ENCODE measurements at regions not wholly inside any gene's neighbourhood (a gene's known extent, or its start where the extent isn't known, plus 50 kb on each side); places are given as distances from the start of the nearest gene placed in this dataset.

DNA sequence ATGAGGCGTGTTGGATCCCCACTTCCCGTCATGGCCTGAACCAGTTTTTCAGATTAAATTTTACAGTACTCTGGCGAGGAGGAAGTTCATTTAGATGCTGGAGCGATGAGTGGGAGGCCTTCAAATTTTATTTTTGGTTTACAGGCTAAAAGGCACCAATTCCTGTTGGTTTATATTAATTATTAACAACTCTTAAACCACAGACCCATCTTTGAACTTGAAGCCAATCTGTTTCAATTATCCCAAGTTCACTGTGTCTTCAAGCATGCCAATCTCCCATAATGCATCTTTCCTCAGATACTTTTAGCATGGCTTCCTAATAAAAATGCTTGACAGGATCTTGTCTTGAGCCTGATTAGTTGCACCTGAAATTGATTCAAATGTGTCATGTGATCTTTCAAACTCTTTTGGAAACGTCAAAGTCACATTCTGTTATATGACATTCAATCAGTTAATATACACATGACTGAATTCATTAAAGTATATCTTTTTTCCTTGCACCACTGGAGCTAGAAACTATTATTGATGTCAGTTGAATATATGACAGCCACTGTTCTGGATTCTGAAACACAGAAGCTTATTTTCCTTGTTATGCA, 641.7 kb upstream of the TMEM132C start:
- no peaks in the 10 kb centered on the region for H3K9me3 Mint-ChIP-seq

More for the DNA sequence above, 641.7 kb upstream of the TMEM132C start:
- no peak for DNase-seq
- no peaks in the 10 kb centered on the region for H3K79me2 ChIP-seq (ENCODE audit: insufficient read depth, low read length)
- H3K4me1 ChIP-seq (ENCODE audit: insufficient read depth, low read length), result peaks cover 4% of the 10 kb centered on the region; the same call in 1 of the 2 replicates
- H3K79me1 ChIP-seq (ENCODE audit: insufficient read depth, low read depth, low read length, poor library complexity, severe bottlenecking), result no peaks in the 10 kb centered on the region
- no peak overlapping the region for H3K23ac ChIP-seq (ENCODE audit: insufficient read length, low read depth, low read length)
- H3K9ac ChIP-seq (ENCODE audit: extremely low read depth, insufficient read length, low read length), result no peak overlapping the region
- no peak overlapping the region for H4K5ac ChIP-seq (ENCODE audit: insufficient read length, low read depth, low read length)
- H2BK5ac ChIP-seq (ENCODE audit: insufficient read length, low read length), result no peak overlapping the region
- H2BK20ac ChIP-seq (ENCODE audit: low read depth, low read length, poor library complexity, severe bottlenecking), result no peak overlapping the region
- no peak overlapping the region for H3K4me2 ChIP-seq (ENCODE audit: insufficient read depth, insufficient read length, low read length)
- H3K9me3 ChIP-seq (ENCODE audit: control insufficient read depth, low read depth, low read length), result no peaks in the 10 kb centered on the region
- no peak overlapping the region for H2AK5ac ChIP-seq (ENCODE audit: insufficient read length, low read length)
- Mint-ChIP-seq H3K4me3 (no peak overlapping the region), H3K36me3 (ENCODE audit: insufficient read depth in 1 of 3, low read depth in 3 of 3) (no peaks in the 10 kb centered on the region), H3K27ac (no peak overlapping the region), H3K27me3 (ENCODE audit: low read depth) (no peaks in the 10 kb centered on the region), H3K4me1 (peaks cover 30 to 34% of the 10 kb centered on the region in 2 experiments)
- H2AFZ ChIP-seq (ENCODE audit: low read length), result no peak overlapping the region
- H3K23me2 ChIP-seq (ENCODE audit: insufficient read length, low read depth, low read length, poor library complexity, severe bottlenecking), result no peaks in the 10 kb centered on the region
- H4K20me1 ChIP-seq (ENCODE audit: control insufficient read depth, insufficient read depth, insufficient read length), result no peaks in the 10 kb centered on the region
- H3T11ph ChIP-seq (ENCODE audit: low read length), result no peak overlapping the region
- H4K91ac ChIP-seq (ENCODE audit: insufficient read length, low read depth, low read length), result no peak overlapping the region
- no peak overlapping the region for H2BK15ac ChIP-seq (ENCODE audit: low read depth, low read length)
- no peak overlapping the region for H3K56ac ChIP-seq (ENCODE audit: insufficient read length, low read depth, low read length)
- H4K8ac ChIP-seq (replicated peaks; ENCODE audit: insufficient read length, low read depth, low read length), result no peak overlapping the region
- TF ChIP-seq, protein P1, sequence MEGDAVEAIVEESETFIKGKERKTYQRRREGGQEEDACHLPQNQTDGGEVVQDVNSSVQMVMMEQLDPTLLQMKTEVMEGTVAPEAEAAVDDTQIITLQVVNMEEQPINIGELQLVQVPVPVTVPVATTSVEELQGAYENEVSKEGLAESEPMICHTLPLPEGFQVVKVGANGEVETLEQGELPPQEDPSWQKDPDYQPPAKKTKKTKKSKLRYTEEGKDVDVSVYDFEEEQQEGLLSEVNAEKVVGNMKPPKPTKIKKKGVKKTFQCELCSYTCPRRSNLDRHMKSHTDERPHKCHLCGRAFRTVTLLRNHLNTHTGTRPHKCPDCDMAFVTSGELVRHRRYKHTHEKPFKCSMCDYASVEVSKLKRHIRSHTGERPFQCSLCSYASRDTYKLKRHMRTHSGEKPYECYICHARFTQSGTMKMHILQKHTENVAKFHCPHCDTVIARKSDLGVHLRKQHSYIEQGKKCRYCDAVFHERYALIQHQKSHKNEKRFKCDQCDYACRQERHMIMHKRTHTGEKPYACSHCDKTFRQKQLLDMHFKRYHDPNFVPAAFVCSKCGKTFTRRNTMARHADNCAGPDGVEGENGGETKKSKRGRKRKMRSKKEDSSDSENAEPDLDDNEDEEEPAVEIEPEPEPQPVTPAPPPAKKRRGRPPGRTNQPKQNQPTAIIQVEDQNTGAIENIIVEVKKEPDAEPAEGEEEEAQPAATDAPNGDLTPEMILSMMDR (conservative IDR thresholded peaks at IDR 0.05), result no peak
- H3K27ac ChIP-seq (ENCODE audit: insufficient read length, low read depth, low read length), result no peak overlapping the region
- no peak overlapping the region for H2BK12ac ChIP-seq (ENCODE audit: insufficient read length, low read depth, low read length)
- H3K27me3 ChIP-seq (ENCODE audit: insufficient read depth, low read length), result no peaks in the 10 kb centered on the region
- H3K14ac ChIP-seq (ENCODE audit: insufficient read depth, low read length), result no peak overlapping the region
- no peak overlapping the region for H3K4ac ChIP-seq (ENCODE audit: low read depth, low read length)
- no peak overlapping the region for H2BK120ac ChIP-seq (ENCODE audit: low read depth, low read length, poor library complexity, severe bottlenecking)
- H3K18ac ChIP-seq (ENCODE audit: insufficient read length, low read depth, low read length), result no peak overlapping the region
- WGBS (ENCODE audit: extremely low coverage, insufficient read length, low lambda C conversion rate), result no CpG with 5 or more reads among the region's 5 CpGs

Data from H9 (cell line).